ENCODE measurements at regions not wholly inside any gene's neighbourhood (a gene's known extent, or its start where the extent isn't known, plus 50 kb on each side); places are given as distances from the start of the nearest gene placed in this dataset.

DNA sequence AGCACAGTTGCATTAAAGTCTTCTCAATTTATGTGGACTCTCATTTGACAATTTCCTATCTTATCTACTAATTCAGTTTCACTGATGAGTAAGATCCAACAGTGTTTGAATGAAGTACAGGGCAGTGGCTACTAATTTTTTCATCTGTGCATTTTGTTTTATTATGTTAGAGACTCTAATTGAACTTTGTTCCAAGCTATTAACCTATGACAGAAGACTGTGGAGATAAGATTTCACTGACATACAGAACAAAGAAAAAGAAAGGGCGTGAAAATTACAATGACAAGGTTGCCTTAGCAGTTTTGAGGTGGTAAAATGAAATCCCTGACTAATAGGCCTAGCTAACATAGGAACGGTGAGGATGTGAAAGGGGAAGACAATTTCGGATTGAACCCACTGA, 153.2 kb upstream of the SOX5 start:
- TF ChIP-seq POLR2AphosphoS5 (IDR thresholded peaks at IDR 0.05) = no peak
- TF ChIP-seq, protein P1, sequence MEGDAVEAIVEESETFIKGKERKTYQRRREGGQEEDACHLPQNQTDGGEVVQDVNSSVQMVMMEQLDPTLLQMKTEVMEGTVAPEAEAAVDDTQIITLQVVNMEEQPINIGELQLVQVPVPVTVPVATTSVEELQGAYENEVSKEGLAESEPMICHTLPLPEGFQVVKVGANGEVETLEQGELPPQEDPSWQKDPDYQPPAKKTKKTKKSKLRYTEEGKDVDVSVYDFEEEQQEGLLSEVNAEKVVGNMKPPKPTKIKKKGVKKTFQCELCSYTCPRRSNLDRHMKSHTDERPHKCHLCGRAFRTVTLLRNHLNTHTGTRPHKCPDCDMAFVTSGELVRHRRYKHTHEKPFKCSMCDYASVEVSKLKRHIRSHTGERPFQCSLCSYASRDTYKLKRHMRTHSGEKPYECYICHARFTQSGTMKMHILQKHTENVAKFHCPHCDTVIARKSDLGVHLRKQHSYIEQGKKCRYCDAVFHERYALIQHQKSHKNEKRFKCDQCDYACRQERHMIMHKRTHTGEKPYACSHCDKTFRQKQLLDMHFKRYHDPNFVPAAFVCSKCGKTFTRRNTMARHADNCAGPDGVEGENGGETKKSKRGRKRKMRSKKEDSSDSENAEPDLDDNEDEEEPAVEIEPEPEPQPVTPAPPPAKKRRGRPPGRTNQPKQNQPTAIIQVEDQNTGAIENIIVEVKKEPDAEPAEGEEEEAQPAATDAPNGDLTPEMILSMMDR (IDR thresholded peaks at IDR 0.05) = no peak

All from breast epithelium (tissue), 3 donors.